OCI-LY1 (cell line): ENCODE measurements at regions not wholly inside any gene's neighbourhood (a gene's known extent, or its start where the extent isn't known, plus 50 kb on each side); places are given as distances from the start of the nearest gene placed in this dataset.

Experiments used
- H2AFZ ChIP-seq: fragments of 200-600 bp; sonication (generic), shearing (Covaris generic); 2 replicates; pipeline ENCODE4 v1.6.0; 2014; ENCODE audit warnings: antibody characterized with exemption, mild to moderate bottlenecking, low read length
- H3F3A ChIP-seq: fragments of 200-600 bp; sonication (generic), shearing (Covaris generic); 2 replicates; pipeline ENCODE4 v1.6.0; 2014; ENCODE audit warnings: mild to moderate bottlenecking, antibody characterized with exemption, low read length, moderate library complexity; ENCODE audit not compliant: insufficient read depth
- H3K27ac ChIP-seq: fragments of 200-600 bp; sonication (generic); 2 replicates; pipeline ENCODE4 v1.5.1; 2014; ENCODE audit warnings: low read length, mixed run types, mild to moderate bottlenecking, low read depth; ENCODE audit not compliant: poor library complexity, severe bottlenecking
- H3K27me3 ChIP-seq: fragments of 200-600 bp; sonication (generic); 2 replicates; pipeline ENCODE4 v1.6.0; 2014; ENCODE audit warnings: antibody characterized with exemption, mild to moderate bottlenecking, low read length, moderate library complexity; ENCODE audit not compliant: insufficient read depth
- H3K36me3 ChIP-seq: fragments of 200-600 bp; sonication (generic); 2 replicates; pipeline ENCODE4 v1.6.1; 2014; ENCODE audit warnings: mild to moderate bottlenecking, antibody characterized with exemption, low read length, moderate library complexity, mixed read lengths; ENCODE audit not compliant: insufficient read depth
- H3K4me1 ChIP-seq: fragments of 200-600 bp; sonication (generic); 2 replicates; pipeline ENCODE4 v1.5.1; 2014; ENCODE audit warnings: mild to moderate bottlenecking, low read length, moderate library complexity; ENCODE audit not compliant: insufficient read depth, severe bottlenecking
- H3K4me2 ChIP-seq: fragments of 200-600 bp; sonication (generic), shearing (Covaris generic); 2 replicates; pipeline ENCODE4 v1.6.1; 2014; ENCODE audit warnings: low read length
- H3K4me3 ChIP-seq: fragments of 200-600 bp; sonication (generic); 2 replicates; pipeline ENCODE4 v1.5.1; 2014; ENCODE audit warnings: low read length, low read depth, mild to moderate bottlenecking, mixed read lengths; ENCODE audit not compliant: poor library complexity, severe bottlenecking
- H3K79me2 ChIP-seq: fragments of 200-600 bp; shearing (Covaris generic); 2 replicates; pipeline ENCODE4 v1.6.1; 2016; ENCODE audit warnings: mixed run types, low read length, mixed read lengths; ENCODE audit not compliant: insufficient read depth
- H3K9ac ChIP-seq: fragments of 200-600 bp; sonication (generic), shearing (Covaris generic); 2 replicates; pipeline ENCODE4 v1.6.1; 2014; ENCODE audit warnings: mild to moderate bottlenecking, low read length, mixed read lengths
- H3K9me2 ChIP-seq: fragments of 200-600 bp; sonication (generic), shearing (Covaris generic); 2 replicates; pipeline ENCODE4 v1.6.1; 2014; ENCODE audit warnings: low read depth, mild to moderate bottlenecking, low read length, mixed read lengths
- H3K9me3 ChIP-seq: fragments of 200-600 bp; shearing (Covaris generic); 2 replicates; pipeline ENCODE4 v1.6.1; 2014; ENCODE audit warnings: low read length, mixed read lengths
- H4K20me1 ChIP-seq: fragments of 200-600 bp; sonication (generic), shearing (Covaris generic); 2 replicates; pipeline ENCODE4 v1.6.0; 2016; ENCODE audit warnings: mild to moderate bottlenecking, low read length; ENCODE audit not compliant: insufficient read depth
- EZH2 ChIP-seq: fragments of 200-600 bp; sonication (generic), shearing (Covaris generic); IDR thresholded peaks from 2 replicates; pipeline ENCODE4 v1.8.0; 2017; ENCODE audit warnings: borderline replicate concordance, mixed run types, mild to moderate bottlenecking, antibody characterized with exemption, low read length, moderate library complexity, mixed read lengths
- TF ChIP-seq, protein P1 (sequence below): fragments of 200-600 bp; sonication (generic), shearing (Covaris generic); IDR thresholded peaks from 2 replicates; pipeline ENCODE4 v1.5.1; 2017; ENCODE audit warnings: mild to moderate bottlenecking, antibody characterized with exemption, low read length, moderate library complexity, mixed read lengths

DNA sequence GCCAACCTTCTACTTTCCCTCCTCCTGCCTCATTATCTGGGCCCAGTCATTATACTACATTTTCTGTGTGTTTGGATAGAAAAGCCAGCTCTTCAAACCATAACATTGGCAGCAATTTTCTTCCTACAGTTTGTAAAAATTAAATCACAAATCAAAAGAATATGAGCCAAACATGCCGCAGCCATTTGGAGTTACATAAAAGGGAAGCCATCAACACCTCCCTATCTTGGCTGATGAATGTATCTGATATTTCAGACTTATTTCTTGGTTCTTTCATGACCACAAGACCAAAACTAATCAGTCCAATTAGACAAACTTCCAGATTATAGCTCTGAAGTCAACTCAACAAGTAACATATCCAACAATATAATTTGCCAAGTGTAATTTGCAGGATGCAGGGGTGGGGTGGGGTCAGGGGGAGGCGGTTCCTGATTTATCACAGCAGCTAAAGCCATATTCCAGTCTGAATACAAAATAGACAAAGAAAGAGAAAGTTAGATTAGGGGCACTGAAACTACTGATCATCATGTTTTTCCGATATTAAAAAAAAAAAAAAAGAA lies 89.4 kb upstream of the CNTLN start:
- H3K79me2 ChIP-seq: no peaks in the 10 kb centered on the region
- H3K36me3 ChIP-seq: no peaks in the 10 kb centered on the region
- H2AFZ ChIP-seq: no peak overlapping the region
- TF ChIP-seq, protein P1, sequence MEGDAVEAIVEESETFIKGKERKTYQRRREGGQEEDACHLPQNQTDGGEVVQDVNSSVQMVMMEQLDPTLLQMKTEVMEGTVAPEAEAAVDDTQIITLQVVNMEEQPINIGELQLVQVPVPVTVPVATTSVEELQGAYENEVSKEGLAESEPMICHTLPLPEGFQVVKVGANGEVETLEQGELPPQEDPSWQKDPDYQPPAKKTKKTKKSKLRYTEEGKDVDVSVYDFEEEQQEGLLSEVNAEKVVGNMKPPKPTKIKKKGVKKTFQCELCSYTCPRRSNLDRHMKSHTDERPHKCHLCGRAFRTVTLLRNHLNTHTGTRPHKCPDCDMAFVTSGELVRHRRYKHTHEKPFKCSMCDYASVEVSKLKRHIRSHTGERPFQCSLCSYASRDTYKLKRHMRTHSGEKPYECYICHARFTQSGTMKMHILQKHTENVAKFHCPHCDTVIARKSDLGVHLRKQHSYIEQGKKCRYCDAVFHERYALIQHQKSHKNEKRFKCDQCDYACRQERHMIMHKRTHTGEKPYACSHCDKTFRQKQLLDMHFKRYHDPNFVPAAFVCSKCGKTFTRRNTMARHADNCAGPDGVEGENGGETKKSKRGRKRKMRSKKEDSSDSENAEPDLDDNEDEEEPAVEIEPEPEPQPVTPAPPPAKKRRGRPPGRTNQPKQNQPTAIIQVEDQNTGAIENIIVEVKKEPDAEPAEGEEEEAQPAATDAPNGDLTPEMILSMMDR: no peak
- no peak for TF ChIP-seq EZH2
- no peaks in the 10 kb centered on the region for H4K20me1 ChIP-seq
- no peak overlapping the region for H3K9ac ChIP-seq
- H3K9me3 ChIP-seq: no peaks in the 10 kb centered on the region
- H3K4me1 ChIP-seq: no peaks in the 10 kb centered on the region
- no peak overlapping the region for H3K4me3 ChIP-seq
- no peaks in the 10 kb centered on the region for H3K27me3 ChIP-seq
- no peaks in the 10 kb centered on the region for H3F3A ChIP-seq
- H3K27ac ChIP-seq: no peak overlapping the region
- H3K4me2 ChIP-seq: no peak overlapping the region
- no peaks in the 10 kb centered on the region for H3K9me2 ChIP-seq

DNA sequence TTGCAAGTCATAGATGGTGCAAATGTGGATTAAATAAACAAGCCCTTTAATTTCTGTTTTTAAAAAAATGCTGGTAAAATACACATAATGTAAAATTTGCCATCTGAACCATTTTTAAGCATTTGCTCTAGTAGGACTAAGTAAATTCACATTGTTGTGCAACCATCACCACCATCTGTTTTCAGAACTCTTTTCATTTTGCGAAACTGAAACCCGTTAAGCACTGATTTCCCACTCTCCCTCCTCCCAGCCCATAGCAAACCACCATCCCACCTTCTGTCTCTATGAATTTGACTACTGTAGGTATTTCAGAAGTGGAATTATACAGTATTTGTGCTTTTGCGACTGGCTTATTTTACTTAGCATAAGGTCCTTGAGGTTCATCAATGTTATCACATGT lies 103.3 kb upstream of the CNTLN start:
- no peak overlapping the region for H3K9ac ChIP-seq
- H3K27me3 ChIP-seq: no peaks in the 10 kb centered on the region
- H3K9me3 ChIP-seq: no peaks in the 10 kb centered on the region
- no peaks in the 10 kb centered on the region for H3F3A ChIP-seq
- H3K4me1 ChIP-seq: no peaks in the 10 kb centered on the region
- H3K4me2 ChIP-seq: no peak overlapping the region
- no peaks in the 10 kb centered on the region for H3K36me3 ChIP-seq
- TF ChIP-seq, protein P1: no peak
- no peak for TF ChIP-seq EZH2
- H3K4me3 ChIP-seq: no peak overlapping the region
- no peaks in the 10 kb centered on the region for H3K9me2 ChIP-seq
- no peak overlapping the region for H2AFZ ChIP-seq
- no peak overlapping the region for H3K27ac ChIP-seq
- no peaks in the 10 kb centered on the region for H4K20me1 ChIP-seq
- no peaks in the 10 kb centered on the region for H3K79me2 ChIP-seq

DNA sequence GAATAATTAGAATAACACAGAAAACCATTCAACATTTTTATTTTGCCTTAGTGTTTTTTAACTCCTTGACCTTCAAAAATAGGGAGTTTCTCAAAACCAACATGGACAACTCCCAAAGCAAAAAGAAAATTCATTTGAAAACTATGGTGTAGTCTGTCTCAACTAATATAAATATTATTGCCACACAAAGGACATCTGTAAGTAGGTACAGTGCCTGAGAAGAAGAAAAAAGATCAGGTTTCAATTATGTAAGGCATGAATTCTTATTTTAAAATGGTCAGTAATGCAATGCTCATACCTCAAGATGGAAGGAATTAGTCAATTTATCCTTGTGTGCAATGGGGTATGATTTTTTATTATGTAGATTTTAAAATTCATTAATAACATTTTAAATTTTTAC lies 109.6 kb upstream of the CNTLN start:
- H3K27me3 ChIP-seq: no peaks in the 10 kb centered on the region
- H3K4me2 ChIP-seq: no peak overlapping the region
- no peak overlapping the region for H3K4me3 ChIP-seq
- no peaks in the 10 kb centered on the region for H3F3A ChIP-seq
- H3K9ac ChIP-seq: no peak overlapping the region
- H2AFZ ChIP-seq: no peak overlapping the region
- no peak overlapping the region for H3K27ac ChIP-seq
- no peaks in the 10 kb centered on the region for H3K9me2 ChIP-seq
- no peaks in the 10 kb centered on the region for H3K79me2 ChIP-seq
- no peaks in the 10 kb centered on the region for H3K4me1 ChIP-seq
- TF ChIP-seq, protein P1: no peak
- TF ChIP-seq EZH2: no peak
- H3K36me3 ChIP-seq: no peaks in the 10 kb centered on the region
- no peaks in the 10 kb centered on the region for H3K9me3 ChIP-seq
- no peaks in the 10 kb centered on the region for H4K20me1 ChIP-seq
